Effector memory CD8-positive, alpha-beta T cell (primary cell): ENCODE measurements at regions not wholly inside any gene's neighbourhood (a gene's known extent, or its start where the extent isn't known, plus 50 kb on each side); places are given as distances from the start of the nearest gene placed in this dataset.
A peak's percentile ranks its signal among the peaks of the same experiment; 100 is the strongest.

Source experiments
- ATAC-seq: fragments of 150-1000 bp; cut with Tn5 transposase; replicated peaks from 2 replicates; pipeline ENCODE4 v1.10.0; 2021; ENCODE audit warnings: mild to moderate bottlenecking, moderate library complexity
- DNase-seq, 3 experiments: peaks; one replicate each; pipeline ENCODE4 v3.0.0; 2021
- H3K27ac Mint-ChIP-seq, 2 donors: one replicate each; pipeline ENCODE4 v1.8.0; 2022; ENCODE audit warnings: mild to moderate bottlenecking in 2 of 2, mixed read lengths in 2 of 2, moderate library complexity in 2 of 2
- H3K27me3 Mint-ChIP-seq, 2 donors: one replicate each; pipeline ENCODE4 v1.8.0; 2022; ENCODE audit warnings: mixed read lengths in 2 of 2
- H3K36me3 Mint-ChIP-seq: one replicate; pipeline ENCODE4 v1.8.0; 2022; ENCODE audit warnings: mild to moderate bottlenecking, moderate library complexity, mixed read lengths; ENCODE audit not compliant: insufficient read depth
- H3K4me1 Mint-ChIP-seq, 2 donors: one replicate each; pipeline ENCODE4 v1.8.0; 2022; ENCODE audit warnings: low read depth in 2 of 2, mixed read lengths in 2 of 2
- H3K4me3 Mint-ChIP-seq, 2 donors: one replicate each; pipeline ENCODE4 v1.8.0; 2022; ENCODE audit warnings: mild to moderate bottlenecking in 2 of 2, mixed read lengths in 2 of 2, moderate library complexity in 2 of 2
- H3K9me3 Mint-ChIP-seq, 2 donors: one replicate each; pipeline ENCODE4 v1.8.0; 2022; ENCODE audit warnings: mixed read lengths in 2 of 2

GRCh38 chr5:72618708-72619107, 111.5 kb upstream of the ZNF366 start:
- no peaks in the 10 kb centered on the region for H3K36me3 Mint-ChIP-seq
- H3K4me1 Mint-ChIP-seq, result no peaks in the 10 kb centered on the region
- no peak overlapping the region for H3K4me3 Mint-ChIP-seq
- ATAC-seq, result no peak
- no peak for DNase-seq
- peaks cover 29 to 42% of the 10 kb centered on the region in 2 donors for H3K27me3 Mint-ChIP-seq
- no peaks in the 10 kb centered on the region for H3K9me3 Mint-ChIP-seq
- H3K27ac Mint-ChIP-seq, result no peak overlapping the region

GRCh38 chr5:72615061-72615460, 107.9 kb upstream of the ZNF366 start:
- Mint-ChIP-seq H3K4me3 (no peak overlapping the region), H3K9me3 (no peaks in the 10 kb centered on the region), H3K27ac (no peak overlapping the region), H3K36me3 (no peaks in the 10 kb centered on the region), H3K4me1 (peaks cover 0 to 4% of the 10 kb centered on the region in 2 donors), H3K27me3 (peaks cover 21 to 31% of the 10 kb centered on the region in 2 donors)
- ATAC-seq (no peak), DNase-seq (no peak)

GRCh38 chr5:72613515-72613914, 106.3 kb upstream of the ZNF366 start:
- DNase-seq (no peak), ATAC-seq (no peak)
- H3K9me3 Mint-ChIP-seq, result no peaks in the 10 kb centered on the region
- no peaks in the 10 kb centered on the region for H3K36me3 Mint-ChIP-seq
- no peak overlapping the region for H3K27ac Mint-ChIP-seq
- no peak overlapping the region for H3K4me3 Mint-ChIP-seq
- H3K4me1 Mint-ChIP-seq, result peaks cover 0 to 4% of the 10 kb centered on the region in 2 donors
- peaks cover 12 to 22% of the 10 kb centered on the region in 2 donors for H3K27me3 Mint-ChIP-seq

- H3K27ac Mint-ChIP-seq, result no peak overlapping the region
- no peak overlapping the region for H3K4me3 Mint-ChIP-seq
- DNase-seq (no peak), ATAC-seq (no peak)
- H3K9me3 Mint-ChIP-seq, result no peaks in the 10 kb centered on the region
- H3K36me3 Mint-ChIP-seq, result no peaks in the 10 kb centered on the region
- peaks cover 0 to 4% of the 10 kb centered on the region in 2 donors for H3K4me1 Mint-ChIP-seq
- peaks cover 12 to 22% of the 10 kb centered on the region in 2 donors for H3K27me3 Mint-ChIP-seq
Observed at GRCh38 chr5:72612810-72613209, 105.6 kb upstream of the ZNF366 start.

DNA sequence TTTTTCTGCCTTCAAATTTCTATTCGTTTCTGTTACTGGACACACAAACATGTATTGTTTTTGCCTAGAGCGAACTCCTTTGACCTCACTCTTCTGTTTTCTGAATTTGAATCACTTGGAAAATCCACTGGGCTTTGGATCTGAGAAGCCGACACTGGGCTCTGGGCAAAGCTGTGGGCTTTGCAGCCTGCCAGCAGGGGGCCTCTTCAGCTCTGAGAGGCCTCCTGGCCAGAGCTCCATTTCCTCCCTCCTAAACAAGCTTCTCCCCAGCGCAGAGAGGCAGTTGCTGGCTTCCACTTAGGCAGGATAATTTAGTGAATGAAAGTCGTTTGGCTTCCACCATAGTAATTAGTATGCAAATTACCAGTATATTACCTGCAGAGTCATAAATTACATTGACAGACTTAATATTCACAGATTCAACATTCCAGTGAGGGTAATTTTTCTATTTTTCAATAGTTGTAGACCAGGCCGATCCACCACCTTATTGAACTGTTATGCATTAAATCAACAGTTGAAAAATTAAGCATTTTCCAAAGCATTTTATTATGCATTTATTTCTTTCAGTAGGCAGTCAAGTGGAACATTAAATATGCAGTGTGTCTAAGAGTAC, 104.0 kb upstream of the ZNF366 start:
- no peaks in the 10 kb centered on the region for H3K36me3 Mint-ChIP-seq
- ATAC-seq (peak; percentile 54), DNase-seq (peak; percentile 2 to 10 (median 7))
- no peak overlapping the region for H3K4me3 Mint-ChIP-seq
- H3K27ac Mint-ChIP-seq, result no peak overlapping the region
- no peaks in the 10 kb centered on the region for H3K9me3 Mint-ChIP-seq
- H3K27me3 Mint-ChIP-seq, result peaks cover 16 to 28% of the 10 kb centered on the region in 2 donors
- peaks cover 0 to 4% of the 10 kb centered on the region in 2 donors for H3K4me1 Mint-ChIP-seq

GRCh38 chr5:72608926-72609325, 101.7 kb upstream of the ZNF366 start:
- Mint-ChIP-seq H3K27ac (no peak overlapping the region), H3K4me1 (peaks cover 0 to 4% of the 10 kb centered on the region in 2 donors), H3K9me3 (no peaks in the 10 kb centered on the region), H3K4me3 (no peak overlapping the region), H3K27me3 (peaks cover 12 to 22% of the 10 kb centered on the region in 2 donors), H3K36me3 (no peaks in the 10 kb centered on the region)
- no peak for ATAC-seq
- DNase-seq, result no peak

- DNase-seq, result no peak
- H3K27ac Mint-ChIP-seq, result no peak overlapping the region
- H3K27me3 Mint-ChIP-seq, result peaks cover 12 to 22% of the 10 kb centered on the region in 2 donors
- no peaks in the 10 kb centered on the region for H3K36me3 Mint-ChIP-seq
- no peak overlapping the region for H3K4me3 Mint-ChIP-seq
- H3K4me1 Mint-ChIP-seq, result peaks cover 0 to 4% of the 10 kb centered on the region in 2 donors
- no peaks in the 10 kb centered on the region for H3K9me3 Mint-ChIP-seq
- no peak for ATAC-seq
Observed at GRCh38 chr5:72608297-72608696, 101.1 kb upstream of the ZNF366 start.

DNA sequence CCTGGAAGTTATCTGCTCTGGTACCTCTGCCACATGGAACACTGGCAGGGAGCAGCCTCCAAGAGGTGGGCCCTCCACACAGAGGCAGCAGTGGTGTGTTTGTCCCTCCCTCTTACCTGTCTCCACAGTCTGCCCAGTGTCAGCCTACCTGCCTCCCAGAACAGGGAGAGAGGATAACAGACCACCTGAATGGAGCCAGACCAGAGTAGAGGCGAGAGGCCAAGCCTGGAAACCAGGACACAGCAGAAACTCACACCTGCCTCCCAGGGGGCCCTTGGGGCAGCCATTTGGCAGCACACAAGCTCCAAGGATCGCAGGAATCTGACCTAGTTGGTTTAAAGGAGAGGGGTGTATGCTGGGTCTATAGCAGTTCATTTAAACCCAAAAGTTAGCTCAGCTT, 100.2 kb upstream of the ZNF366 start:
- ATAC-seq (no peak), DNase-seq (no peak)
- Mint-ChIP-seq H3K4me1 (peaks cover 0 to 4% of the 10 kb centered on the region in 2 donors), H3K4me3 (no peak overlapping the region), H3K36me3 (no peaks in the 10 kb centered on the region), H3K27me3 (peaks cover 12 to 22% of the 10 kb centered on the region in 2 donors), H3K9me3 (no peaks in the 10 kb centered on the region), H3K27ac (no peak overlapping the region)

DNA sequence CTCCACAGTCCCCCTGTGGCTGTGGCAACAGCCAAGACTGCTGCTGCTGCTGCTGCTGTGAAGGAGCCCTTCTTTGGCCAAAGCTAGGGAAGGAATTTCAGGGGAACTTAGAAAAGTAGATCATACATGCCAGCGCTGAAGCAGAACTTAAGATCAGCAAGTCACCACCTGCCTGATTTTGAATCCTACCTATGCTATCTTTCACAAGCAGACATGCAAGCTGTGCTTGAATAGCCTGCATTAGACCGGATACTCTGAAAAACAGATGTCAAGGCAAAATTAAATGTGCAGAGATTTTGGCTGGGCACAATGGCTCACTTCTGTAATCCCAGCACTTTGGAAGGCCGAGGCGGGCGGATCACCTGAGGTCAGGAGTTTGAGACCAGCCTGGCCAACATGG, 99.3 kb upstream of the ZNF366 start:
- peaks cover 0 to 4% of the 10 kb centered on the region in 2 donors for H3K4me1 Mint-ChIP-seq
- no peak overlapping the region for H3K27ac Mint-ChIP-seq
- no peaks in the 10 kb centered on the region for H3K9me3 Mint-ChIP-seq
- DNase-seq, result no peak
- H3K4me3 Mint-ChIP-seq, result no peak overlapping the region
- ATAC-seq, result no peak
- H3K36me3 Mint-ChIP-seq, result no peaks in the 10 kb centered on the region
- H3K27me3 Mint-ChIP-seq, result peaks cover 12 to 22% of the 10 kb centered on the region in 2 donors

DNA sequence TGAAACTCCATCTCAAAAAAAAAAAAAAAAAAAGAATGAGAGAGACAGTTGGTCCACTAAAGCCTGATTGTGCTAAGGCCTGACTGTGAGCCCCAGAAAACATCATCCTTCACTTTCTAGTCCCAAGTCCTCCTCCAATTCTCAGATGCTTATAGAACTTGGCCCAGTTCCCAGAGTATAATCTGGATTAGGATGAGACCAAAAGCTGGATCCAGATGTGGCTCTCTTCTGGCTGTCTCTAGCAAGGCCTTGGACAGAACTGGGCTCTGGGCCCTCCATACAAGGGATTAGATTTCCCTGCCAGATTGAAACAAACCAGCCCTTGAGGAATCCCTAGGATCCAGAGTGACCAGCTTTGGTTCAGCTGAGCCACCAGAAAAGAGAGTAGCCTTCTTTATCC, 98.4 kb upstream of the ZNF366 start:
- DNase-seq (no peak), ATAC-seq (no peak)
- Mint-ChIP-seq H3K9me3 (no peaks in the 10 kb centered on the region), H3K27me3 (peaks cover 11 to 13% of the 10 kb centered on the region in 2 donors), H3K27ac (no peak overlapping the region), H3K36me3 (no peaks in the 10 kb centered on the region), H3K4me1 (no peaks in the 10 kb centered on the region), H3K4me3 (no peak overlapping the region)

- H3K36me3 Mint-ChIP-seq, result no peaks in the 10 kb centered on the region
- H3K27me3 Mint-ChIP-seq, result peaks cover 6 to 10% of the 10 kb centered on the region in 2 donors
- no peak for ATAC-seq
- no peaks in the 10 kb centered on the region for H3K9me3 Mint-ChIP-seq
- H3K4me1 Mint-ChIP-seq, result no peaks in the 10 kb centered on the region
- no peak overlapping the region for H3K27ac Mint-ChIP-seq
- no peak for DNase-seq
- H3K4me3 Mint-ChIP-seq, result no peak overlapping the region
Observed at GRCh38 chr5:72604798-72605154, 97.6 kb upstream of the ZNF366 start.

- no peaks in the 10 kb centered on the region for H3K9me3 Mint-ChIP-seq
- no peaks in the 10 kb centered on the region for H3K4me1 Mint-ChIP-seq
- DNase-seq (no peak), ATAC-seq (no peak)
- H3K27me3 Mint-ChIP-seq, result peaks cover 6 to 10% of the 10 kb centered on the region in 2 donors
- H3K4me3 Mint-ChIP-seq, result no peak overlapping the region
- no peak overlapping the region for H3K27ac Mint-ChIP-seq
- no peaks in the 10 kb centered on the region for H3K36me3 Mint-ChIP-seq
Observed at GRCh38 chr5:72604111-72604797, 97.0 kb upstream of the ZNF366 start.

- Mint-ChIP-seq H3K9me3 (no peaks in the 10 kb centered on the region), H3K36me3 (no peaks in the 10 kb centered on the region), H3K27ac (no peak overlapping the region), H3K4me1 (peaks cover 0 to 4% of the 10 kb centered on the region in 2 donors), H3K4me3 (no peak overlapping the region), H3K27me3 (peaks cover 6 to 10% of the 10 kb centered on the region in 2 donors)
- DNase-seq (no peak), ATAC-seq (no peak)
Observed at GRCh38 chr5:72602696-72603685, 95.8 kb upstream of the ZNF366 start.
